ENCODE measurements at regions not wholly inside any gene's neighbourhood (a gene's known extent, or its start where the extent isn't known, plus 50 kb on each side); places are given as distances from the start of the nearest gene placed in this dataset.

DNA sequence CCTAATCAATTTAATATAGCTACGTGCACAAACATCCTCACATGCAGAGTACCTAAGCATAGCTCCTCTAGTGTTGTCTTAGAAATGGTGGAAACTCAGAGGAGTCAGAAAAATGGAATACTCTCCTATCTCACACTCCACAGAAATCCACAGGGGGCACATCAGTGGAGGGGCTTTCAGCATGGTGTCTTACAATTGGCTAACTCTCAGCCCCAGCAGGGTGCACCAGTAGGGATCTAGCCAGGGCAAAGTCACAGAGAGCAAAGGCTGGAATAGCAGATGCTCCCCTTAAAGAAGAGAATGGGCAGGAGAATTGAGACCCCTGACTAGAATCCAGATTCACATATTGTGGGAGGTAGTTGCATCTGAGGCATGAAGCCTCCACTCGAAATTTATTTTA, 135.7 kb downstream of the MAIP1 start:
- CTCF ChIA-PET: no interaction called here
- no peak overlapping the region for H3K4me3 ChIP-seq (ENCODE audit: low read length)

DNA sequence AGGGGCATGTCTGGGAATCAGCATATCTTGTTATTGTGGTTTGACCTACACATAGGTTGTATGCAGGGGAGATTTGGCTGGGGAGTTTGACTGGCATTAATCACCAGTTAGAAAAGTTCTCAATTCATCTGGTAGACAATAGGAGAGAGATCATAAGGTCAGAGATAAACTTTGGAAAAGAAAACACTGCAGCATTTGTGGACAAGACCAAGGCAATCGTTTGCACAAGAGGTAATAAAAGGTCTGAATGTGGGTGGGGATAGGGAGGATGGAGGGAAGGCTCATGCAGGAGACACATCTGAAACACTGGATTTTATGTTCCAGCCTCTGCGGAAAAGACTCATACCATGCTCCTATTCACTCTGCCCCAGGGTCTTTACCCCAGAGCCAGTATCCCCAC, 136.9 kb downstream of the MAIP1 start:
- intact Hi-C loops (cut with DNase I, micrococcal nuclease): no loop called here
- no peaks in the 10 kb centered on the region for H3K4me1 ChIP-seq (ENCODE audit: insufficient read depth, low read length)
- no peaks in the 10 kb centered on the region for H3K4me1 Mint-ChIP-seq (ENCODE audit: low read depth)
- H3K27ac ChIP-seq (ENCODE audit: low read depth in 1 of 2, low read length in 2 of 2): no peak overlapping the region
- H3K4me3 ChIP-seq (ENCODE audit: low read length): no peak overlapping the region
- no peaks in the 10 kb centered on the region for H3K9me3 ChIP-seq (ENCODE audit: control insufficient read depth in 1 of 2, insufficient read depth in 1 of 2, low read length in 2 of 2)
- H3K9me3 Mint-ChIP-seq: no peaks in the 10 kb centered on the region
- no peaks in the 10 kb centered on the region for H3K36me3 Mint-ChIP-seq (ENCODE audit: low read depth)
- no peak for DNase-seq
- H3K27me3 ChIP-seq (ENCODE audit: control insufficient read depth in 1 of 2, insufficient read depth in 2 of 2, low read length in 2 of 2): peaks cover 2 to 6% of the 10 kb centered on the region in 2 experiments
- H3K27me3 Mint-ChIP-seq: peaks cover 16% of the 10 kb centered on the region
- H3K4me3 Mint-ChIP-seq: no peak overlapping the region
- ChIA-PET POLR2A (no interaction called here), CTCF (no interaction called here)
- TF ChIP-seq, protein P1, sequence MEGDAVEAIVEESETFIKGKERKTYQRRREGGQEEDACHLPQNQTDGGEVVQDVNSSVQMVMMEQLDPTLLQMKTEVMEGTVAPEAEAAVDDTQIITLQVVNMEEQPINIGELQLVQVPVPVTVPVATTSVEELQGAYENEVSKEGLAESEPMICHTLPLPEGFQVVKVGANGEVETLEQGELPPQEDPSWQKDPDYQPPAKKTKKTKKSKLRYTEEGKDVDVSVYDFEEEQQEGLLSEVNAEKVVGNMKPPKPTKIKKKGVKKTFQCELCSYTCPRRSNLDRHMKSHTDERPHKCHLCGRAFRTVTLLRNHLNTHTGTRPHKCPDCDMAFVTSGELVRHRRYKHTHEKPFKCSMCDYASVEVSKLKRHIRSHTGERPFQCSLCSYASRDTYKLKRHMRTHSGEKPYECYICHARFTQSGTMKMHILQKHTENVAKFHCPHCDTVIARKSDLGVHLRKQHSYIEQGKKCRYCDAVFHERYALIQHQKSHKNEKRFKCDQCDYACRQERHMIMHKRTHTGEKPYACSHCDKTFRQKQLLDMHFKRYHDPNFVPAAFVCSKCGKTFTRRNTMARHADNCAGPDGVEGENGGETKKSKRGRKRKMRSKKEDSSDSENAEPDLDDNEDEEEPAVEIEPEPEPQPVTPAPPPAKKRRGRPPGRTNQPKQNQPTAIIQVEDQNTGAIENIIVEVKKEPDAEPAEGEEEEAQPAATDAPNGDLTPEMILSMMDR (IDR thresholded peaks at IDR 0.05): no peak
- no peak overlapping the region for H3K27ac Mint-ChIP-seq
- no peaks in the 10 kb centered on the region for H3K36me3 ChIP-seq (ENCODE audit: insufficient read depth, low read length)
- no peak for ATAC-seq (ENCODE audit: poor library complexity)

More for the DNA sequence above, 135.7 kb downstream of the MAIP1 start:
- no peak for ATAC-seq (ENCODE audit: poor library complexity)
- POLR2A ChIA-PET: no interaction called here
- Mint-ChIP-seq H3K27ac (no peak overlapping the region), H3K4me1 (ENCODE audit: low read depth) (no peaks in the 10 kb centered on the region), H3K36me3 (ENCODE audit: low read depth) (no peaks in the 10 kb centered on the region), H3K9me3 (no peaks in the 10 kb centered on the region), H3K4me3 (no peak overlapping the region), H3K27me3 (peaks cover 16% of the 10 kb centered on the region)
- no peaks in the 10 kb centered on the region for H3K9me3 ChIP-seq (ENCODE audit: control insufficient read depth in 1 of 2, insufficient read depth in 1 of 2, low read length in 2 of 2)
- peaks cover 2 to 6% of the 10 kb centered on the region in 2 experiments for H3K27me3 ChIP-seq (ENCODE audit: control insufficient read depth in 1 of 2, insufficient read depth in 2 of 2, low read length in 2 of 2)
- no peaks in the 10 kb centered on the region for H3K4me1 ChIP-seq (ENCODE audit: insufficient read depth, low read length)
- intact Hi-C loops (cut with DNase I, micrococcal nuclease): no loop called here
- DNase-seq: no peak
- no peak overlapping the region for H3K27ac ChIP-seq (ENCODE audit: low read depth in 1 of 2, low read length in 2 of 2)
- no peaks in the 10 kb centered on the region for H3K36me3 ChIP-seq (ENCODE audit: insufficient read depth, low read length)
- TF ChIP-seq, protein P1 (IDR thresholded peaks at IDR 0.05): no peak

DNA sequence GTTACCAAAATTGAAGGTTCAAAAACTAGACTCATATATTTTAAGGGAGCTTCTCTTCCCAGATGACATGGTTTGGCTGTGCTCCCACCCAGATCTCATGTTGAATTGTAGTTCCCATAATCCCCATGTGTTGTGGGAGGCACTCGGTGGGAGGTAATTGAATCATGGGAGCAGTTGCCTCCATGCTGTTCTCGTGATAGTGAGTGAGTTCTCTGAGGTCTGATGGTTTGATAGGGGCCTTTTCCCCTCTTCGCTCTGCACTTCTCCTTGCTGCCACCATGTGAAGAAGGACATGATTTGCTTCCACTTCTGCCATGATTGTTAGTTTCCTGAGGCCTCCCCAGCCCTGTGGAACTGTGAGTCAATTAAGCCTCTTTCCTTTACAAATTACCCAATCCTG, 140.1 kb downstream of the MAIP1 start:
- TF ChIP-seq, protein P1 (IDR thresholded peaks at IDR 0.05): no peak
- Mint-ChIP-seq H3K9me3 (no peaks in the 10 kb centered on the region), H3K4me3 (no peak overlapping the region), H3K4me1 (ENCODE audit: low read depth) (no peaks in the 10 kb centered on the region), H3K36me3 (ENCODE audit: low read depth) (no peaks in the 10 kb centered on the region), H3K27me3 (peaks cover 21% of the 10 kb centered on the region), H3K27ac (no peak overlapping the region)
- Histone ChIP-seq H3K4me3 (ENCODE audit: low read length) (no peak overlapping the region), H3K27me3 (ENCODE audit: control insufficient read depth in 1 of 2, insufficient read depth in 2 of 2, low read length in 2 of 2) (peaks cover 2 to 6% of the 10 kb centered on the region in 2 experiments), H3K27ac (ENCODE audit: low read depth in 1 of 2, low read length in 2 of 2) (no peak overlapping the region), H3K36me3 (ENCODE audit: insufficient read depth, low read length) (no peaks in the 10 kb centered on the region), H3K4me1 (ENCODE audit: insufficient read depth, low read length) (no peaks in the 10 kb centered on the region), H3K9me3 (ENCODE audit: control insufficient read depth in 1 of 2, insufficient read depth in 1 of 2, low read length in 2 of 2) (no peaks in the 10 kb centered on the region)
- intact Hi-C loops (cut with DNase I, micrococcal nuclease): no loop called here
- CTCF ChIA-PET: no interaction called here
- POLR2A ChIA-PET: no interaction called here
- ATAC-seq (ENCODE audit: poor library complexity) (no peak), DNase-seq (no peak)

All from CD4-positive, alpha-beta T cell (primary cell).